IMR-90 (cell line): ENCODE measurements at regions not wholly inside any gene's neighbourhood (a gene's known extent, or its start where the extent isn't known, plus 50 kb on each side); places are given as distances from the start of the nearest gene placed in this dataset.

Source experiments
- ATAC-seq: fragments of 200-7000 bp; cut with Tn5 transposase; 2 replicates; pipeline ENCODE4 v1.9.1; 2020; ENCODE audit warnings: low read depth, mild to moderate bottlenecking, moderate library complexity
- BruUV-seq: library from RNA; stranded (reverse); fragments of 400-500 nt; replicated peaks from 2 replicates; lab custom pipeline; 2021; lab: Mats Ljungman, UMichigan
- CTCF ChIA-PET: fragments of 300-600 bp; formaldehyde crosslinking; extraction: SDS; loops from one replicate; lab custom pipeline; 2021; ENCODE audit warnings: antibody characterized with exemption; lab: Yijun Ruan, JAX
- POLR2A ChIA-PET: fragments of 300-600 bp; sonication (Branson Sonifier 250); formaldehyde crosslinking; loops from one replicate; lab custom pipeline; 2022; ENCODE audit warnings: antibody characterized with exemption; ENCODE audit not compliant: unreplicated experiment; lab: Charles Lee
- DNase-seq: peaks from one replicate; pipeline ENCODE4 v3.0.0; 2013
- H2AFZ ChIP-seq: replicated peaks from 2 replicates; pipeline ENCODE3; 2013; ENCODE audit warnings: low read length, mild to moderate bottlenecking; ENCODE audit not compliant: poor library complexity
- H2AK5ac ChIP-seq: 2 replicates; pipeline ENCODE4 v1.6.1; 2013; ENCODE audit warnings: low read depth, low read length, inconsistent platforms
- H2AK9ac ChIP-seq: replicated peaks from 2 replicates; pipeline ENCODE3; 2013; ENCODE audit warnings: mild to moderate bottlenecking, low read depth, low read length, moderate library complexity; ENCODE audit not compliant: poor library complexity
- H2BK120ac ChIP-seq: 2 replicates; pipeline ENCODE4 v1.6.1; 2013; ENCODE audit warnings: low read depth, low read length, inconsistent platforms
- H2BK15ac ChIP-seq: 3 replicates; pipeline ENCODE4 v1.6.1; 2013; ENCODE audit warnings: low read depth, low read length, inconsistent platforms
- H2BK20ac ChIP-seq: 2 replicates; pipeline ENCODE4 v1.6.1; 2013; ENCODE audit warnings: low read depth, mild to moderate bottlenecking, inconsistent platforms, low read length, moderate library complexity
- H2BK5ac ChIP-seq: 2 replicates; pipeline ENCODE4 v1.6.1; 2013; ENCODE audit warnings: mild to moderate bottlenecking, low read depth, low read length, inconsistent platforms; ENCODE audit not compliant: poor library complexity, severe bottlenecking
- H3K14ac ChIP-seq: replicated peaks from 2 replicates; pipeline ENCODE4 v1.6.1; 2013; ENCODE audit warnings: low read depth, low read length, inconsistent platforms
- H3K18ac ChIP-seq: 2 replicates; pipeline ENCODE4 v1.6.1; 2013; ENCODE audit warnings: low read depth, low read length, control low read depth
- H3K23ac ChIP-seq: 2 replicates; pipeline ENCODE4 v1.6.1; 2013; ENCODE audit warnings: low read depth, low read length, inconsistent platforms
- H3K27ac ChIP-seq: 2 replicates; pipeline ENCODE4 v1.5.1; 2013; ENCODE audit warnings: mild to moderate bottlenecking, control low read depth, low read length; ENCODE audit not compliant: insufficient read depth
- H3K27me3 ChIP-seq: 2 replicates; pipeline ENCODE4 v1.6.1; 2013; ENCODE audit warnings: low read length; ENCODE audit not compliant: control insufficient read depth, insufficient read depth
- H3K36me3 ChIP-seq: 2 replicates; pipeline ENCODE4 v1.6.1; 2013; ENCODE audit warnings: low read length, mixed read lengths; ENCODE audit not compliant: control insufficient read depth, insufficient read depth
- H3K4ac ChIP-seq: 2 replicates; pipeline ENCODE4 v1.6.1; 2013; ENCODE audit warnings: low read depth, low read length, inconsistent platforms
- H3K4me1 ChIP-seq: 2 replicates; pipeline ENCODE4 v1.6.1; 2013; ENCODE audit warnings: low read length, mixed read lengths; ENCODE audit not compliant: control insufficient read depth, insufficient read depth
- H3K4me2 ChIP-seq: 2 replicates; pipeline ENCODE4 v1.6.1; 2013; ENCODE audit warnings: low read depth, mild to moderate bottlenecking, control low read depth, low read length, moderate library complexity
- H3K4me3 ChIP-seq: 2 replicates; pipeline ENCODE4 v1.5.1; 2013; ENCODE audit warnings: low read depth, mild to moderate bottlenecking, control low read depth, low read length, moderate library complexity; ENCODE audit not compliant: insufficient read depth
- H3K56ac ChIP-seq: 2 replicates; pipeline ENCODE4 v1.6.1; 2013; ENCODE audit warnings: low read length, inconsistent platforms; ENCODE audit not compliant: insufficient read depth; ENCODE audit errors: extremely low read depth
- H3K79me1 ChIP-seq, 2 experiments: 2 replicates each; pipeline ENCODE4 v1.6.1; 2013; ENCODE audit warnings: low read length in 2 of 2, inconsistent platforms in 1 of 2, low read depth in 1 of 2
- H3K9ac ChIP-seq: 2 replicates; pipeline ENCODE4 v1.6.1; 2013; ENCODE audit warnings: low read depth, low read length, control low read depth
- H3K9me1 ChIP-seq: 2 replicates; pipeline ENCODE4 v1.6.1; 2013; ENCODE audit warnings: low read length, inconsistent platforms; ENCODE audit not compliant: insufficient read depth
- H3K9me3 ChIP-seq: 2 replicates; pipeline ENCODE4 v1.6.1; 2013; ENCODE audit warnings: low read length; ENCODE audit not compliant: control insufficient read depth, insufficient read depth
- H4K20me1 ChIP-seq: 2 replicates; pipeline ENCODE4 v1.6.1; 2013; ENCODE audit warnings: low read length, inconsistent platforms; ENCODE audit not compliant: insufficient read depth
- H4K5ac ChIP-seq: 2 replicates; pipeline ENCODE4 v1.6.1; 2013; ENCODE audit warnings: mild to moderate bottlenecking, low read depth, low read length, control low read depth
- H4K8ac ChIP-seq, 2 experiments: 2 replicates each; pipeline ENCODE4 v1.6.1; 2013; ENCODE audit warnings: low read depth in 2 of 2, low read length in 2 of 2, control low read depth in 1 of 2, inconsistent platforms in 1 of 2
- H4K91ac ChIP-seq: 2 replicates; pipeline ENCODE4 v1.6.1; 2013; ENCODE audit warnings: low read depth, low read length, inconsistent platforms; ENCODE audit not compliant: insufficient read depth
- BHLHE40 ChIP-seq: fragments of 150-350 bp; IDR thresholded peaks from 2 replicates; pipeline ENCODE4 v1.6.1; 2016; ENCODE audit warnings: mild to moderate bottlenecking, low read depth, low read length
- CEBPB ChIP-seq: IDR thresholded peaks from 2 replicates; pipeline ENCODE4 v1.6.1; 2012; ENCODE audit warnings: low read depth, low read length, improper control_type of control experiment
- CHD1 ChIP-seq: IDR thresholded peaks from 2 replicates; pipeline ENCODE4 v1.6.1; 2012; ENCODE audit warnings: low read depth, low read length, improper control_type of control experiment
- CTCF ChIP-seq: conservative IDR thresholded peaks from 2 replicates; pipeline ENCODE4 v1.5.1; 2012; ENCODE audit warnings: mild to moderate bottlenecking, low read depth, low read length, improper control_type of control experiment
- ELK1 ChIP-seq: fragments of 150-350 bp; IDR thresholded peaks from 2 replicates; pipeline ENCODE4 v1.6.1; 2016; ENCODE audit warnings: low read depth, mild to moderate bottlenecking, low read length, moderate library complexity, borderline replicate concordance
- FOS ChIP-seq: fragments of 150-350 bp; IDR thresholded peaks from 2 replicates; pipeline ENCODE4 v1.6.1; 2016; ENCODE audit warnings: low read depth, low read length
- MAFK ChIP-seq: IDR thresholded peaks from 2 replicates; pipeline ENCODE4 v1.6.1; 2012; ENCODE audit warnings: low read depth, low read length, improper control_type of control experiment
- MAZ ChIP-seq: IDR thresholded peaks from 2 replicates; pipeline ENCODE4 v1.6.1; 2012; ENCODE audit warnings: low read depth, mild to moderate bottlenecking, low read length, improper control_type of control experiment, moderate library complexity, borderline replicate concordance
- MXI1 ChIP-seq: IDR thresholded peaks from 2 replicates; pipeline ENCODE4 v1.6.1; 2012; ENCODE audit warnings: low read depth, mild to moderate bottlenecking, low read length, moderate library complexity, borderline replicate concordance
- NFE2L2 ChIP-seq: fragments of 150-350 bp; IDR thresholded peaks from 2 replicates; pipeline ENCODE4 v1.6.1; 2016; ENCODE audit warnings: low read depth, mild to moderate bottlenecking, low read length
- POLR2A ChIP-seq: IDR thresholded peaks from 2 replicates; pipeline ENCODE4 v1.6.1; 2012; ENCODE audit warnings: mild to moderate bottlenecking, low read depth, low read length
- RAD21 ChIP-seq: IDR thresholded peaks from 2 replicates; pipeline ENCODE4 v1.6.1; 2012; ENCODE audit warnings: low read length, improper control_type of control experiment
- RCOR1 ChIP-seq: IDR thresholded peaks from 2 replicates; pipeline ENCODE4 v1.6.1; 2012; ENCODE audit warnings: mild to moderate bottlenecking, low read length, improper control_type of control experiment; ENCODE audit not compliant: insufficient replicate concordance
- RFX5 ChIP-seq: IDR thresholded peaks from 2 replicates; pipeline ENCODE4 v1.8.0; 2012; ENCODE audit warnings: low read depth, mild to moderate bottlenecking, low read length, moderate library complexity
- SMC3 ChIP-seq: fragments of 150-350 bp; IDR thresholded peaks from 2 replicates; pipeline ENCODE4 v1.6.1; 2016; ENCODE audit warnings: low read depth, mild to moderate bottlenecking, antibody characterized with exemption, low read length, moderate library complexity
- WGBS, 2 experiments: methylation state at CpG; one replicate each; pipeline versions ENCODE4 v1.1.5 to v1.1.7; 2013; ENCODE audit warnings: missing lambda C conversion rate in 2 of 2; ENCODE audit not compliant: insufficient read length in 1 of 2; ENCODE audit errors: extremely low coverage in 2 of 2; 5-methylcytosine and 5-hydroxymethylcytosine counted together
- dilution Hi-C: fragments of 300-500 bp; cut with HindIII; formaldehyde crosslinking; loops from one replicate; pipeline ENCODE4 v1.14.3; 2018; ENCODE audit warnings: low sequenced_read_pairs; ENCODE audit not compliant: unreplicated experiment
- in situ Hi-C: fragments of 300-500 bp; cut with MboI; formaldehyde crosslinking; loops from 3 replicates; pipeline ENCODE4 v1.14.3; 2019; ENCODE audit warnings: low sequenced_read_pairs, inconsistent platforms, mixed read lengths
- intact Hi-C: fragments of 100-400 bp; cut with micrococcal nuclease; formaldehyde crosslinking; loops from 2 replicates; pipeline ENCODE4 v1.10.0; 2022

- Histone ChIP-seq H3K18ac (peak overlapping the region; percentile 93; the same call in 1 of the 2 replicates), H3K23ac (peak overlapping the region; percentile 51; the same call in 1 of the 2 replicates), H2AK9ac (no peak overlapping the region), H4K20me1 (no peaks in the 10 kb centered on the region), H2BK20ac (no peak overlapping the region), H3K4me3 (no peak overlapping the region), H3K14ac (no peak overlapping the region), H4K8ac (peak overlapping the region in 1 of 2 experiments; percentile 13; a peak in 3 of 4 replicates), H3K4me1 (peaks cover 4% of the 10 kb centered on the region), H2BK120ac (0 out of 2 replicates have a peak overlapping the region, but pooled peaks have one; percentile 25), H3K27me3 (no peaks in the 10 kb centered on the region), H3K9me3 (no peaks in the 10 kb centered on the region), H2AK5ac (peak overlapping the region; percentile 48; the same call in 1 of the 2 replicates), H2AFZ (peak overlapping the region; percentile 38), H3K27ac (no peak overlapping the region), H3K4ac (no peak overlapping the region), H3K79me1 (no peaks in the 10 kb centered on the region), H3K56ac (no peak overlapping the region), H2BK15ac (0 out of 3 replicates have a peak overlapping the region, but pooled peaks have one; percentile 1), H3K4me2 (peak overlapping the region; percentile 95), H3K36me3 (no peaks in the 10 kb centered on the region), H3K9me1 (0 out of 2 replicates have a peak, but pooled peaks cover 5% of the 10 kb centered on the region), H2BK5ac (no peak overlapping the region), H4K91ac (no peak overlapping the region), H4K5ac (peak overlapping the region; percentile 96; the same call in 1 of the 2 replicates), H3K9ac (peak overlapping the region; percentile 23; the same call in 1 of the 2 replicates)
- intact Hi-C loops (no loop called here), in situ Hi-C loops (no loop called here), dilution Hi-C loops (no loop called here)
- BruUV-seq, result no TSS peak
- WGBS, 2 experiments, result no CpG with 5 or more reads among the region's 7 CpGs
- ChIA-PET POLR2A (no interaction called here), CTCF (no interaction called here)
- no peak for DNase-seq
- ATAC-seq, result peak; percentile 29
- TF ChIP-seq SMC3 (no peak), POLR2A (no peak), MXI1 (no peak), MAZ (no peak), BHLHE40 (no peak), RFX5 (no peak), RAD21 (no peak), CEBPB (no peak), NFE2L2 (no peak), RCOR1 (no peak), FOS (no peak), MAFK (no peak), CTCF (no peak), ELK1 (no peak), CHD1 (no peak)
These were observed 185.6 kb upstream of the NR3C1 start for GRCh38 chr5:143588933-143589662.
